Gastrocnemius medialis (tissue), 4 donors: ENCODE measurements at regions not wholly inside any gene's neighbourhood (a gene's known extent, or its start where the extent isn't known, plus 50 kb on each side); places are given as distances from the start of the nearest gene placed in this dataset.

ENCODE experiments used
- CTCF ChIP-seq, 5 experiments: fragments of 450-650 bp in 3 of 5; fragments of 200-600 bp in 2 of 5; sonication (generic) in 2 of 5; IDR thresholded peaks in 4 of 5; conservative IDR thresholded peaks in 1 of 5; 1 replicate in 4 of 5; 2 replicates in 1 of 5; pipeline ENCODE4 v1.5.1; 2016 to 2019; ENCODE audit warnings: antibody characterized with exemption in 5 of 5, mild to moderate bottlenecking in 3 of 5, moderate library complexity in 3 of 5
- POLR2A ChIP-seq, 2 donors: fragments of 450-650 bp; IDR thresholded peaks; one replicate each; pipeline ENCODE4 v1.6.1; 2017; ENCODE audit warnings: antibody characterized with exemption in 2 of 2, mild to moderate bottlenecking in 2 of 2, moderate library complexity in 2 of 2

- TF ChIP-seq POLR2A (IDR thresholded peaks at IDR 0.05) (no peak), CTCF (IDR thresholded peaks at IDR 0.05 in 4 of 5, conservative IDR thresholded peaks at IDR 0.05 in 1 of 5) (no peak)
Observed at GRCh38 chr21:27840262-27840661, 873.4 kb upstream of the ADAMTS5 start.
